NCI-H2227 (cell line): ENCODE measurements at regions not wholly inside any gene's neighbourhood (a gene's known extent, or its start where the extent isn't known, plus 50 kb on each side); places are given as distances from the start of the nearest gene placed in this dataset.
"Not testable (repeated sequence)": the region's sequence is repeated elsewhere in the genome, so short reads cannot be mapped to it uniquely, and the experiment has no call there.

ENCODE experiments used
- DNase-seq: peaks from one replicate; lab custom pipeline; 2025; ENCODE audit not compliant: unreplicated experiment; lab: John Stamatoyannopoulos, UW

DNA sequence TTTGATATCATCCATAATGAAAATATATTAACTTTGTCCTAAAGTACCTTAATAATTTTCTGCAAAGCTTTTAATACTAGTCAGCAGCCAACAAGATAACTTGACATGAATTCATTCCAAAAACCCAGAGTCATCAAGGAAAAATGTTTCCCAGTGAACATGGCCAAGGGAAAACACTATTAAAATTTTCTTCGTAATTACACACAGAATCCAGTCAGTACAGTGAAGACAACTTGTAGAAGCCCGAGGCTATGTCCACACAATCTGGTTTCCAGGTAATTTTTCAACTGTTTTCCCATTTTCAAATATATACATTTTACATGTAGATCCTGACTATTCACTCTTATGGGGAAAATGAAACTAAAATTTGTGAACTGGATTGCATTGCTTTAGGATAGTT, 600.9 kb downstream of the CDH8 start:
- DNase-seq: no peak

DNA sequence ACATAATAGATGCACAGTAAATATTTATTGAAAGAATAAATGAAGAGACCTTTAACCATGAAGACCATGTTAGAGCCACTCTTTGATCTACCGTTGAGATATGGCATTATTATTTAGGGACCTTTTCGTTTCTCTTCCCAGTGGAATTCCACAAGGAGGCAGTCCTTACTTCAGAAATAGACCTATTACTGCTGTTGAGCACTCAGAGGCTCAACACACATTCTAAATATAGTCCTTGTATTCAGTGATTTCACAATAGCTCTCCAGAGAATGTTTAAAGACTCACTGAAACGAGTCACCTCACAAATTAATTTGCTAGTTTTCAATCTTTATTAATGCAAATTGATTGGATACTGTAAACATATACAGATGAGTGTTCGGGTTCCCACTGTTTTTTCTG, 603.8 kb downstream of the CDH8 start:
- DNase-seq: no peak

- DNase-seq: no peak
Measured at GRCh38 chr16:61421111-61421510, 615.1 kb downstream of the CDH8 start.

- no peak for DNase-seq
Measured at GRCh38 chr16:61419791-61420190, 616.4 kb downstream of the CDH8 start.

- DNase-seq: not testable (repeated sequence)
Measured at GRCh38 chr16:61418802-61419201, 617.4 kb downstream of the CDH8 start.

GRCh38 chr16:61415126-61415525, 621.1 kb downstream of the CDH8 start:
- DNase-seq: no peak

DNA sequence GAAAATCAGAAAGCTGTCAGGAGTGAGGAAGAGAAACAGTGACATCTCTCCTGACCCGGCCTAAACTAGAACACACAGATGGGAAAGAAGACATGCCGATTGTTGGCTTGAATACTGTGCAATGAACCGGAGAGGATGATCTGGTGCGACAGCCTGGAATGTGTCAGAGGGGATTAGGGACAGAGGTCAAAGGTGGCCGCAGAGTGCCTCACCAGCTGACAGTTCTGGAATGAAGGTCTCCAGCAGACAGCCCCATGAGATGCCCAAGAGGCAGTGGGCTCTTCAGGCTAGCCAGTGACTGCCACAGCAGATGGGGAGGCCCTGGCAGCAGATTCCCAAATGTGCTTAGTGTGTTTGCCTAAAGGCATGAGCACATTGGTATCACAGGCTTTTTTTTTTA, 623.2 kb downstream of the CDH8 start:
- no peak for DNase-seq

DNA sequence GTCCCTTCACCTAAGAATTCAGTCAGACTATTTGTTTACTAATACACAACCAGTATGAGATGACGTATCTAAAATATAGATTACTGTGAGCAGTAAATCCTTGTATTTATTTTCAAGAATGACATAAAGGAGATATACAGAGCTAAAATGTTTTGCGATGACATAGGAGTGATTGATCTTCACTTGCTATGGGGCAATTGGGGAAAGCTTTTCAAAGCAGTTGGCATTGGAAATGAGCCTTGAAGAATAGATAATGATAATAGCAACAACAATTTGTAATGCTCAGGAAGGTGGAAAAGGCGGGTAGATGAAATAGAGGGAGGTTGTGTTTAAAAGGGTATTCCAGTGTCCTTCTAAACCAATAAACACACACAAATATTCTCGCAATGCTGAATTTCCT, 623.7 kb downstream of the CDH8 start:
- DNase-seq: no peak

- DNase-seq: no peak
Measured at GRCh38 chr16:61409604-61410003, 626.6 kb downstream of the CDH8 start.

DNA sequence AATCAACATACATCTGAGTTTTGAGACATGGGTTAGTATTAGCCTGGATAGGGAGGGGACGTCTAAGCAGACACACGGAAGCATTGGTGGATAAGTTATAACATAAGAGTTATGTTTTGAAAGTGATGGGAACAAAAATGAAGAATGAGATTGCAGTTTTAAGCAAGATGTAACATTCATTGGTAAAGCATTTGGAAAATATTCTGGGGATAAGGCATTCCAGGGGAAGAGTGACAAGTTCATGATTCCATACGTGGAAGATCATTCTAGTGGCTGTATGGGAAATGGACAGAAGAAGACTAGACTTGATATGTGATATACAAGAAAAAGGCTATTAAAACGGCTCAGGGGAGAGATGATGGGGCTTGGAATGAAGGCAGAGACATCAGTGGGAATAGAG, 632.9 kb downstream of the CDH8 start:
- no peak for DNase-seq

GRCh38 chr16:61391896-61392295, 644.3 kb downstream of the CDH8 start:
- DNase-seq: no peak

DNA sequence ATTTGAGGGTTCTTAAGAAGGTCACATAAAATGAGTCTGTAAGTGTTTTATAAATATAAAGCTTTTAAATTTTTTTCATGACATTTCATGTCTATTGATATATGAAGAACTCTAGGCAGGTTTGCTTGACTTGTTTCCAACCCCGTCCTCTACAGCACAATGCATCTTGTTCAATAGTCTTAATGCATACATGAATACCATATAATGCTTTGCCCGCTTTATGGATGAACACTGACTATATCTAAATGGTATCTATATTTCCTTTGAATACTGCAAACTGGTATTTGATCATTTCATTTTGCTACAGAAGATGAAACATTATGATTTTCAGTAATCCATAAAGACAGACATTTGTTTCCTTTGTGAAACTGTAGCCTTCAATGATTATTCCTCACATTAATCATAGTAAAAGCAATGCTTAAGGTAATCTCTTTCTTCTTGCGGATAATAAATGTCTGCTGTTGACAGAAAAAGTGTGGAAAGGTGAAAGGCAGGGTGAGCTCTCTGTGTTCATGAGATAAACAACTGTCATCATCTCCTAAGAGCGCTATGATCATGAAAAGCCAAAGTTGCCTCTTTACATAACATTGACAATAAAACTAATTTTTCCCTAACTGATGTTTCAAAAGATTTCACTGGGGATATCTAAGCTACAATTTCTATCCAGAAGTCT, 645.1 kb downstream of the CDH8 start:
- DNase-seq: no peak

- no peak for DNase-seq
Measured at GRCh38 chr16:61385392-61386071, 650.7 kb downstream of the CDH8 start.

GRCh38 chr16:61382435-61382834, 653.8 kb downstream of the CDH8 start:
- no peak for DNase-seq

DNA sequence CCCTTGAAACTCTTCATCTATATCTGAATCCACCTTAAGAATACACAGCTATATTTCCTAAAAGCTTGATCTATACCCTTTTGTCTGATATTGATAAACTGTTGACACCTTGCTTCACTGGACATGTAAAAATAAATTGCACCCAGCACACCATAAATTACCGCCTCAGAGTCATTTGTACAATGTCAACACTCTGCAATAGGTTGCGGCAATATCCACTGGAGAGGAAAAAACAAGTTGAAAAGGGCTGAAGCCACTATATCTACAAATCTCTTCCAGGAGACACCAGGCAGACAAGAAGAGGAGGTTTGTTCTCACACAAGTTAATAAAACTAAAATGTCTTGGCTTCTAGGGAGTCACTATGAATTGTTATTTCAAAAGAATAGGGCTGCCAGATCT, 656.9 kb downstream of the CDH8 start:
- no peak for DNase-seq

GRCh38 chr16:61374071-61374470, 662.2 kb downstream of the CDH8 start:
- DNase-seq: no peak

DNA sequence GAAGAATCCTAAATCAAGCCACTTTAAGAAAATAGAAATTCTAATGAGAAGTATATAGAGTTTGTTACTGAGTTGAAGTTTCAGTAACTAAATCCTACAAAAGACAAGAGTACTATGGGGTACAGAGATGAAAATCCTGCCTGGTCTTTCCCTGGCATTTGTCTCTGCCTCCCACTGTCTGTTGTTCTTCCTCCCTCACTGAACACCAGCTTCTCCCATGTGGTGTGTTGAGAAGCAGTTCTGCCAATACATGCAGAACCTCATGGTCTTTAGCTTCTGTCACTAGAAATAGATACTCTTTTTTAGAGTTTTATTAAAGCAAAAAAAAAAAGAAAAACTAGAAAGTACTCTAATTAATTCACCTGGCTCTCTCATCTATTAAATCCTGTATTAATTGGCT, 664.4 kb downstream of the CDH8 start:
- DNase-seq: no peak

GRCh38 chr16:61371388-61371787, 664.9 kb downstream of the CDH8 start:
- no peak for DNase-seq

GRCh38 chr16:61370564-61370963, 665.7 kb downstream of the CDH8 start:
- no peak for DNase-seq

DNA sequence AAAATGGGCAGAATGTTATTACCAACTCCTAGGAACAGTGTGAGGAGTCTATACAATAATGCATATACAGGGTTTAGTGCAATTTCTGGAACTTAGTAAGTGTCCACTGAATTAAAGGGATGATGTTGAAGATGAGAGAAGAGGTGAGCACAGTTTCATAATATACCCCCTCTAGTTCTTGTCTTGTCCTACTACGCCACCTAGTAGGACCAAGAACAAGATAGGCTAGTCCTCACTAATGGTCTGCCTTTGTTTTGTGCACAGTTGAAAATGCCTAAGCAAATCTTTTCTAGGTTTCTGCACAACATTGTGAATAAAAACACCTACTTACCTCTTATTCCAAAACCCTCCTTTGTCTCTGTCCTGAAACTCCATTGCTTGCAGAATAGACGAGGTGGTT, 670.2 kb downstream of the CDH8 start:
- no peak for DNase-seq

- no peak for DNase-seq
Measured at GRCh38 chr16:61364990-61365389, 671.2 kb downstream of the CDH8 start.

DNA sequence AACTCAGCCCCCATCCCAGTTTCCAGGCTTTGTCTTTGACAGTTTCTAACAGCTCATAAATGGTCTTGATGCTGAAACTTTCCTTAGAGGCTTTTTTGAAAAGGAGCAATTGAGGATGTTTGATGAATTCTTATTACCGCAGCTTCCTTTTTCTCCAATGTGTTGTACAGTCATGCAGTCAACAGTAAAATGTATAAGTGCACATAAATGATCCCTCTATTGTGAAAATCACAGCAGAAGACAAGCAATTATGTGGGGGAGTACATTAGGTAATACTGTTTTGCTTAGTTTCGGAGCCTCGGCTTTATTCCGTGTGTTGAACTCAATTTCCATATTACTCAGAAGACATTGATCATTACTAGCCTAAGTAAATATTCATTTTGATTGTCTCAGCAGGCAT, 673.7 kb downstream of the CDH8 start:
- peak; percentile 18 for DNase-seq

GRCh38 chr16:61344791-61345190, 691.4 kb downstream of the CDH8 start:
- DNase-seq: no peak
